ENCODE measurements at regions not wholly inside any gene's neighbourhood (a gene's known extent, or its start where the extent isn't known, plus 50 kb on each side); places are given as distances from the start of the nearest gene placed in this dataset.

GRCh38 chr13:105805892-105806627, 729.4 kb downstream of the EFNB2 start:
- Histone ChIP-seq H4K20me1 (ENCODE audit: control insufficient read depth, extremely low read depth, insufficient read depth, low read length) (no peaks in the 10 kb centered on the region), H3K36me3 (ENCODE audit: control insufficient read depth, insufficient read depth, low read length) (no peaks in the 10 kb centered on the region), H3K4me2 (ENCODE audit: extremely low read depth, insufficient read depth, low read length) (no peak overlapping the region), H3K4me1 (ENCODE audit: control insufficient read depth, extremely low read depth, insufficient read depth, low read length) (no peaks in the 10 kb centered on the region), H3K79me2 (ENCODE audit: control insufficient read depth, insufficient read depth, low read length) (no peaks in the 10 kb centered on the region), H3K27ac (ENCODE audit: insufficient read depth, low read length) (no peak overlapping the region), H3K9me3 (ENCODE audit: control insufficient read depth, insufficient read depth, low read depth, low read length) (no peaks in the 10 kb centered on the region), H3K27me3 (ENCODE audit: control insufficient read depth, insufficient read depth, low read length) (no peaks in the 10 kb centered on the region), H3K9ac (ENCODE audit: insufficient read depth, low read length) (no peak overlapping the region), H3K4me3 (replicated peaks in 1 of 4; ENCODE audit: control extremely low read depth in 1 of 4, insufficient read depth in 1 of 4, low read depth in 3 of 4, low read length in 4 of 4) (peak overlapping the region in 1 of 4 experiments; percentile 18), H2AFZ (ENCODE audit: low read length) (no peak overlapping the region)
- DNase-seq (ENCODE audit: low read depth in 2 of 2): peak in 1 of 2 donors; percentile 44
- TF ChIP-seq CTCF (conservative IDR thresholded peaks at IDR 0.05 in 1 of 2, IDR thresholded peaks at IDR 0.05 in 1 of 2; ENCODE audit: low read depth in 1 of 2, low read length in 2 of 2) (no peak), EZH2 (IDR thresholded peaks at IDR 0.05; ENCODE audit: low read length, missing control alignments) (no peak)

GRCh38 chr13:105804561-105805190, 730.8 kb downstream of the EFNB2 start:
- Histone ChIP-seq H3K4me1 (ENCODE audit: control insufficient read depth, extremely low read depth, insufficient read depth, low read length) (no peaks in the 10 kb centered on the region), H3K79me2 (ENCODE audit: control insufficient read depth, insufficient read depth, low read length) (no peaks in the 10 kb centered on the region), H3K27ac (ENCODE audit: insufficient read depth, low read length) (no peak overlapping the region), H3K36me3 (ENCODE audit: control insufficient read depth, insufficient read depth, low read length) (no peaks in the 10 kb centered on the region), H3K27me3 (ENCODE audit: control insufficient read depth, insufficient read depth, low read length) (no peaks in the 10 kb centered on the region), H4K20me1 (ENCODE audit: control insufficient read depth, extremely low read depth, insufficient read depth, low read length) (no peaks in the 10 kb centered on the region), H3K4me3 (replicated peaks in 1 of 4; ENCODE audit: control extremely low read depth in 1 of 4, insufficient read depth in 1 of 4, low read depth in 3 of 4, low read length in 4 of 4) (no peak overlapping the region), H2AFZ (ENCODE audit: low read length) (no peak overlapping the region), H3K9me3 (ENCODE audit: control insufficient read depth, insufficient read depth, low read depth, low read length) (no peaks in the 10 kb centered on the region), H3K4me2 (ENCODE audit: extremely low read depth, insufficient read depth, low read length) (no peak overlapping the region), H3K9ac (ENCODE audit: insufficient read depth, low read length) (no peak overlapping the region)
- TF ChIP-seq EZH2 (IDR thresholded peaks at IDR 0.05; ENCODE audit: low read length, missing control alignments) (no peak), CTCF (conservative IDR thresholded peaks at IDR 0.05 in 1 of 2, IDR thresholded peaks at IDR 0.05 in 1 of 2; ENCODE audit: low read depth in 1 of 2, low read length in 2 of 2) (no peak)
- DNase-seq (ENCODE audit: low read depth in 2 of 2): peak; percentile 77 to 82

- H4K20me1 ChIP-seq (ENCODE audit: control insufficient read depth, extremely low read depth, insufficient read depth, low read length): no peaks in the 10 kb centered on the region
- TF ChIP-seq EZH2 (IDR thresholded peaks at IDR 0.05; ENCODE audit: low read length, missing control alignments) (no peak), CTCF (conservative IDR thresholded peaks at IDR 0.05 in 1 of 2, IDR thresholded peaks at IDR 0.05 in 1 of 2; ENCODE audit: low read depth in 1 of 2, low read length in 2 of 2) (no peak)
- H3K4me3 ChIP-seq (replicated peaks in 1 of 4; ENCODE audit: control extremely low read depth in 1 of 4, insufficient read depth in 1 of 4, low read depth in 3 of 4, low read length in 4 of 4): no peak overlapping the region
- H3K4me2 ChIP-seq (ENCODE audit: extremely low read depth, insufficient read depth, low read length): no peak overlapping the region
- H3K79me2 ChIP-seq (ENCODE audit: control insufficient read depth, insufficient read depth, low read length): no peaks in the 10 kb centered on the region
- no peaks in the 10 kb centered on the region for H3K9me3 ChIP-seq (ENCODE audit: control insufficient read depth, insufficient read depth, low read depth, low read length)
- no peak overlapping the region for H3K9ac ChIP-seq (ENCODE audit: insufficient read depth, low read length)
- no peaks in the 10 kb centered on the region for H3K36me3 ChIP-seq (ENCODE audit: control insufficient read depth, insufficient read depth, low read length)
- H3K27me3 ChIP-seq (ENCODE audit: control insufficient read depth, insufficient read depth, low read length): no peaks in the 10 kb centered on the region
- H3K27ac ChIP-seq (ENCODE audit: insufficient read depth, low read length): no peak overlapping the region
- H2AFZ ChIP-seq (ENCODE audit: low read length): no peak overlapping the region
- DNase-seq (ENCODE audit: low read depth in 2 of 2): no peak
- no peaks in the 10 kb centered on the region for H3K4me1 ChIP-seq (ENCODE audit: control insufficient read depth, extremely low read depth, insufficient read depth, low read length)
Observed at GRCh38 chr13:105799155-105799554, 736.3 kb downstream of the EFNB2 start.
